Cerebellar nuclear complex (tissue), 1 donor: ENCODE measurements at regions not wholly inside any gene's neighbourhood (a gene's known extent, or its start where the extent isn't known, plus 50 kb on each side); places are given as distances from the start of the nearest gene placed in this dataset.
"Not testable (repeated sequence)": the region's sequence is repeated elsewhere in the genome, so short reads cannot be mapped to it uniquely, and the experiment has no call there.

ENCODE experiments used
- DNase-seq, 2 experiments: peaks; one replicate each; lab custom pipeline; 2025; lab: John Stamatoyannopoulos, UW

DNA sequence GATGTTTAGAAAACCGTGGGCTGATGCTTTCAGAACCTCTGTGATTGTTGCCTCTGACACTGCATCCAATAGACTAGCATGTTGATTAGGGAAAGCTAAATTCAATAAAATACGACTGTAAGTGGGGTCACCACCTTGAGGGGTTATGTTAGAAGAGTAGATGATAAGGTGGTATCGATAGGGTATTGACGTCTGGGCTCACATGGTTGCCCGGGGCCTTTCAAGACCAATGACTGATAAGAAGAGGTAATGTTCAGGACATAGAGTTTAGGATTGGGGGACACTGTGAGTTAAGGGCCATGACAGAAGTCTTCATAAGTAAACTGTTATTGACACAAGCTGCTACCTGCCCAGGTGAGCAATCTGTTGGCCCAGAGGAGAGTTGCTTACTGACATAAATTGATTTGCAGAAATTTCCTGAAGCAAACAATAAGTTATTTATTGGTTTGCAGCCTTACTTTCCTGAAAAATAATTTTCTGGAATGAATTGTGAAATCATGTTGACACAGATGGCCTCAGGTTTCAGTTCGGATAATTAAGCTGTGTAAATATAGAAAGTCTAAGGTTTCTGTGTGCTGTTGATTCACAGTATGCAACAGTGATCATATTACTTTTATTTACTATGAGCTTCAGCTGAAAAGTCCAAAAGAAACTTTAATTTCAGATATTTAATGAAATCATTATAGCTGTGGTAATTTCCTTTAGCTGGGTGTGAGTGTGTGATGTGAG, 289.9 kb upstream of the PRSS16 start:
- not testable (repeated sequence) for DNase-seq

DNA sequence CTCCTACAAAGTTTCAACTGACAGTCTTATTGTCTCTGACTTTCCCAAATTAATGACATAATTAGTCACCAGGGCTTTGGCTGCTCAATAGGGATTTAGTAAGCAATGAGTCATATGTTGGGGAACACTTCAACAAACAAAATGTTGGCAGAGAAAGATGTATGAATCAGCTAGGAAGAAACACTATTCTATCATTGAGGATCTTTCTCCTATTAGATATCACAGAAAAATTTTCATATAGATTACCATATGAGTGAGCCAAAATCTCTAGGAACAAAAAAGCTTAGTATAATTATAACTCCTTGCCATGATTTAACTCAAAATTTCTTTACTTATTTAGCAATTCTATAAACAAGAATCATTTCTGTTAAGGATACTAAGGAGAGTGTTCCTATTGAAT, 286.3 kb upstream of the PRSS16 start:
- DNase-seq, result not testable (repeated sequence)

GRCh38 chr6:27002447-27002846, 245.1 kb upstream of the PRSS16 start:
- DNase-seq, result no peak

- DNase-seq, result no peak
Measured at GRCh38 chr6:27007020-27007419, 240.5 kb upstream of the PRSS16 start.

GRCh38 chr6:27008613-27009012, 238.9 kb upstream of the PRSS16 start:
- not testable (repeated sequence) for DNase-seq

DNA sequence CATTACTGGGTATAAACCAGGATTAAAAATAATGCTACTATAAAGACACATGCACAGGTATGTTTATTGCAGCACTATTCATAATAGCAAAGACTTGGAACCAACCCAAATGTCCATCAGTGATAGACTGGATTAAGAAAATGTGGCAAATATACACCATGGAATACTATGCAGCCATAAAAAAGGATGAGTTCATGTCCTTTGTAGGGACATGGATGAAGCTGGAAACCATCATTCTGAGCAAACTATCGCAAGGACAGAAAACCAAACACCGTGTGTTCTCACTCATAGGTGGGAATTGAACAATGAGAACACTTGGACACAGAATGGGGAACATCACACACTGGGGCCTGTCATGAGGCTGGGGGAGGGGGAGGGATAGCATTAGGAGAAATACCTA, 233.4 kb upstream of the PRSS16 start:
- DNase-seq, result not testable (repeated sequence)

- no peak for DNase-seq
Measured at GRCh38 chr6:27016689-27017088, 230.8 kb upstream of the PRSS16 start.

- not testable (repeated sequence) for DNase-seq
Measured at GRCh38 chr6:27018401-27018800, 229.1 kb upstream of the PRSS16 start.

GRCh38 chr6:27019651-27020552, 227.6 kb upstream of the PRSS16 start:
- no peak for DNase-seq

DNA sequence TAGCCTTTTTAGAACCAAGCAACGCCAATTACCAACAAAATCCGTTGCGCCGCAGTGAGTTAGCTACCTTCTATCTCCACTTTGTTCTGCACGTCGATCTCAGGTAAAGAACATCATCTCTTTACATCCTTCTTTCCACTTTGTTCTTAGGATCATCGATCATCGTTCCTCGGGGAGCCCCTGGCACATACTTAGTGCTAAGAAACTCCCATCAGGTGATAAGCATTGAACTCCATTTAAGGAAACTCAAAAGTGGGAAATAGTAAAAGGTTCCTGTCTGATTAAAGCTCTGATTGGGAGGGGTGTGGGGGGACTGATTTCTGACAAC, 227.0 kb upstream of the PRSS16 start:
- no peak for DNase-seq

- DNase-seq, result no peak
Measured at GRCh38 chr6:27023664-27024063, 223.8 kb upstream of the PRSS16 start.

GRCh38 chr6:27025351-27025750, 222.2 kb upstream of the PRSS16 start:
- DNase-seq, result no peak

DNA sequence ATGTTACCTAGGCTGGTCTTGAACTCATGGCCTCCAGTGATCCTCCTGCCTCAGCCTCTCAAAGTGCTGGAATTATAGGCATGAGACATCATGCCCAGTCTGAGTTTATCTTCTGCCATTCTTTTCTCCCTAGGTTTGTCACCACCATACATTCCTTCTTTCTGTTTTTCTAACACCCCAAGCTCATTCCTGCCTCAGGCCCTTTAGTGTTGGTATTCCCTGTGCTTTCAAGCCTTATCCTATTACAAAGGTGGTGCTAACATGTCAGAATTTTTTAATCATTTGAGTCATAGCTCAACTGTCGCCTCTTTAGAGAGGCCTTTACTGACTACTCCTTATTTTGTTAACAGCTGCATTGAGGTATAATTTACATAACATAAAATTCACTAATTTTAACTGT, 221.1 kb upstream of the PRSS16 start:
- DNase-seq, result no peak

- no peak for DNase-seq
Measured at GRCh38 chr6:27031302-27031701, 216.2 kb upstream of the PRSS16 start.

DNA sequence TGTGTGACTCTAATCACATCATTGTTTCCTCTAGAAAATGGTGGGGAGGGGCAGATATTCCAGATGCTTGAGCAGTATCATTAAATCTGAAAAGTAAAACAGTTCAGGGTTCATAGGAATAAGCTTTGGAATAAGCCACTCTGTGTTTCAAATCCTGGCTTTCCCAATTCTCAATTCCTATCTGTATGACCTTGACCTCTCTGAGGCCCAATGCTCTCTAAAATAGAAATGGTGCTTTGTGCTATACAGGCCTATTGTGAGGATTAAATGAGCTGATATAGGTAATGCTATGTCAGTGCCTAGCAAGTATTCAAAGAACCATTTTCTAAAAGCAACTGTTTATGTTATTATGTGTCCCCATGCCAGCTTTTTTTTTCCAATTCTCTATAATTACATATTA, 209.0 kb upstream of the PRSS16 start:
- no peak for DNase-seq

- DNase-seq, result no peak
Measured at GRCh38 chr6:27040244-27041042, 207.1 kb upstream of the PRSS16 start.

DNA sequence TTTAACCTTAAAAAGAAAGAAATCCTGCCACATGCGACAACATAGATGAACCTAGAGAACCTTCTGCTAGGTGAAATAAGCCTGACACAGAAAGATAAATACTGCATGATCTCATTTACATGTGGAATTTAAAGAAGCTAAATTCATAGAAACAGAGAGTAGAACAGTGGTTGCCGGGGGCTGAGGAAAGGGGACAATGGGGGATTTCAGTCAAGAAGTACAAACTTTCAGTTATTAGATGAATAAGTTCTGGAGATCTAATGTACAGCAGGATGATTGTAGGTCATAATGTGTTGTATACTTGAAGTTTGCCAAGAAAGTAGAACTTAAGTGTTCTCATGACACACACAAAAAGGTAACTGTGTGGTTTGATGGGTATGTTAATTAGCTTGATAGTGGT, 204.3 kb upstream of the PRSS16 start:
- no peak for DNase-seq

- not testable (repeated sequence) for DNase-seq
Measured at GRCh38 chr6:27045131-27045530, 202.4 kb upstream of the PRSS16 start.

DNA sequence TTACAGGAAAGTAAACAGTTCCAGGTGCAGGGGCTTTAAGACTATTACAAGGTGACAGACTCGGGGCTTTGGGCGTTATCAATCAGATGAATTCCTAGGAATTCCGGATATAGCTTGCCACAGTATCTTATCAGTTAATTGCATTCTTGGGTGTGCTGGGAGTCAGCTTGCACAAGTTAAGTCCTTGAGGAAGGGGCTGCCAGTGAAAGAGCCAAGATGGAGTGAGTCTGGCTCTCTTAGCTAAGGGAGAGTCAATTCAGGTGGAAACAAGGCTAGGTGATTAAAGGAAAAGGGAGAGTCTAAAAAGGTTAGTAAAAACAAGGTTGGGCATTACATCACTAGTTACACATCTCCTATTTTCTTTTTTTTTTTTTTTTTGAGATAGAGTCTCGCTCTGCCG, 199.8 kb upstream of the PRSS16 start:
- not testable (repeated sequence) for DNase-seq

- no peak for DNase-seq
Measured at GRCh38 chr6:27049863-27050781, 197.4 kb upstream of the PRSS16 start.

- not testable (repeated sequence) for DNase-seq
Measured at GRCh38 chr6:27052082-27052730, 195.3 kb upstream of the PRSS16 start.
